Hepatocyte (in vitro differentiated cells): ENCODE measurements at regions not wholly inside any gene's neighbourhood (a gene's known extent, or its start where the extent isn't known, plus 50 kb on each side); places are given as distances from the start of the nearest gene placed in this dataset.
A peak's percentile ranks its signal among the peaks of the same experiment; 100 is the strongest.

Source experiments
- DNase-seq: peaks from one replicate; pipeline ENCODE4 v3.0.0-alpha.2; 2016; ENCODE audit warnings: low spot score
- H2AFZ ChIP-seq: fragments of 200-600 bp; sonication (generic); 2 replicates; pipeline ENCODE4 v1.6.0; 2016; ENCODE audit warnings: antibody characterized with exemption, mild to moderate bottlenecking
- H3K27ac ChIP-seq: fragments of 200-600 bp; sonication (generic); 2 replicates; pipeline ENCODE4 v1.5.1; 2016; ENCODE audit warnings: mild to moderate bottlenecking
- H3K27me3 ChIP-seq: fragments of 200-600 bp; sonication (generic); 2 replicates; pipeline ENCODE4 v1.6.1; 2016
- H3K36me3 ChIP-seq: fragments of 200-600 bp; sonication (generic); replicated peaks from 2 replicates; pipeline ENCODE4 v1.5.1; 2016; ENCODE audit warnings: low read depth; ENCODE audit not compliant: insufficient read depth
- H3K4me1 ChIP-seq: fragments of 200-600 bp; sonication (generic); 2 replicates; pipeline ENCODE4 v1.5.1; 2016; ENCODE audit warnings: mild to moderate bottlenecking, moderate library complexity; ENCODE audit not compliant: insufficient read depth
- H3K4me2 ChIP-seq: fragments of 200-600 bp; sonication (generic); 2 replicates; pipeline ENCODE4 v1.6.0; 2016
- H3K4me3 ChIP-seq: fragments of 200-600 bp; sonication (generic); 2 replicates; pipeline ENCODE4 v1.5.1; 2016; ENCODE audit warnings: mild to moderate bottlenecking
- H3K79me2 ChIP-seq: fragments of 200-600 bp; sonication (generic); 2 replicates; pipeline ENCODE4 v1.6.0; 2017; ENCODE audit warnings: mild to moderate bottlenecking
- H3K9me2 ChIP-seq: fragments of 200-600 bp; sonication (generic); replicated peaks from 2 replicates; pipeline ENCODE4 v1.6.0; 2017; ENCODE audit warnings: mild to moderate bottlenecking; ENCODE audit not compliant: insufficient read depth
- H3K9me3 ChIP-seq: fragments of 200-600 bp; sonication (generic); 2 replicates; pipeline ENCODE4 v1.5.1; 2016; ENCODE audit warnings: low read depth, mild to moderate bottlenecking
- H4K20me1 ChIP-seq: fragments of 200-600 bp; sonication (generic); 2 replicates; pipeline ENCODE4 v1.6.0; 2016; ENCODE audit warnings: mild to moderate bottlenecking; ENCODE audit not compliant: insufficient read depth, poor library complexity, severe bottlenecking
- EZH2 ChIP-seq: fragments of 200-600 bp; sonication (generic); IDR thresholded peaks from 2 replicates; pipeline ENCODE4 v1.6.1; 2016; ENCODE audit warnings: antibody characterized with exemption, mild to moderate bottlenecking, borderline replicate concordance
- EZH2phosphoT487 ChIP-seq: fragments of 200-600 bp; sonication (generic); IDR thresholded peaks from one replicate; pipeline ENCODE4 v1.6.1; 2018; ENCODE audit warnings: antibody characterized with exemption, mild to moderate bottlenecking, low read depth, moderate library complexity; ENCODE audit not compliant: unreplicated experiment, severe bottlenecking
- WGBS: methylation state at CpG from one replicate; pipeline ENCODE4 v1.1.6; 2016; ENCODE audit warnings: low lambda C conversion rate; ENCODE audit errors: missing lambda C conversion rate; 5-methylcytosine and 5-hydroxymethylcytosine counted together
- TF ChIP-seq, protein P1 (sequence below): fragments of 200-600 bp; sonication (generic); IDR thresholded peaks from 2 replicates; pipeline ENCODE4 v1.5.1; 2016; ENCODE audit warnings: antibody characterized with exemption, mild to moderate bottlenecking; ENCODE audit not compliant: poor library complexity

GRCh38 chr3:66904336-66904735, 93.8 kb upstream of the KBTBD8 start:
- Histone ChIP-seq H3K9me2 (no peaks in the 10 kb centered on the region), H3K9me3 (no peaks in the 10 kb centered on the region), H4K20me1 (no peaks in the 10 kb centered on the region), H3K27me3 (no peaks in the 10 kb centered on the region), H3K4me1 (no peaks in the 10 kb centered on the region), H2AFZ (no peak overlapping the region), H3K79me2 (no peaks in the 10 kb centered on the region), H3K36me3 (no peaks in the 10 kb centered on the region), H3K4me3 (no peak overlapping the region), H3K4me2 (no peak overlapping the region), H3K27ac (no peak overlapping the region)
- WGBS = 70% methylated on average over 2 of the region's 2 CpGs
- no peak for TF ChIP-seq EZH2phosphoT487
- no peak for TF ChIP-seq EZH2
- TF ChIP-seq, protein P1, sequence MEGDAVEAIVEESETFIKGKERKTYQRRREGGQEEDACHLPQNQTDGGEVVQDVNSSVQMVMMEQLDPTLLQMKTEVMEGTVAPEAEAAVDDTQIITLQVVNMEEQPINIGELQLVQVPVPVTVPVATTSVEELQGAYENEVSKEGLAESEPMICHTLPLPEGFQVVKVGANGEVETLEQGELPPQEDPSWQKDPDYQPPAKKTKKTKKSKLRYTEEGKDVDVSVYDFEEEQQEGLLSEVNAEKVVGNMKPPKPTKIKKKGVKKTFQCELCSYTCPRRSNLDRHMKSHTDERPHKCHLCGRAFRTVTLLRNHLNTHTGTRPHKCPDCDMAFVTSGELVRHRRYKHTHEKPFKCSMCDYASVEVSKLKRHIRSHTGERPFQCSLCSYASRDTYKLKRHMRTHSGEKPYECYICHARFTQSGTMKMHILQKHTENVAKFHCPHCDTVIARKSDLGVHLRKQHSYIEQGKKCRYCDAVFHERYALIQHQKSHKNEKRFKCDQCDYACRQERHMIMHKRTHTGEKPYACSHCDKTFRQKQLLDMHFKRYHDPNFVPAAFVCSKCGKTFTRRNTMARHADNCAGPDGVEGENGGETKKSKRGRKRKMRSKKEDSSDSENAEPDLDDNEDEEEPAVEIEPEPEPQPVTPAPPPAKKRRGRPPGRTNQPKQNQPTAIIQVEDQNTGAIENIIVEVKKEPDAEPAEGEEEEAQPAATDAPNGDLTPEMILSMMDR = no peak
- DNase-seq = no peak

GRCh38 chr3:66904831-66905493, 93.1 kb upstream of the KBTBD8 start:
- Histone ChIP-seq H3K79me2 (no peaks in the 10 kb centered on the region), H3K9me3 (no peaks in the 10 kb centered on the region), H3K9me2 (no peaks in the 10 kb centered on the region), H3K4me2 (no peak overlapping the region), H3K36me3 (no peaks in the 10 kb centered on the region), H3K4me1 (no peaks in the 10 kb centered on the region), H2AFZ (no peak overlapping the region), H3K4me3 (no peak overlapping the region), H3K27me3 (no peaks in the 10 kb centered on the region), H4K20me1 (no peaks in the 10 kb centered on the region), H3K27ac (no peak overlapping the region)
- TF ChIP-seq EZH2phosphoT487 (no peak), EZH2 (no peak)
- TF ChIP-seq, protein P1 = no peak
- DNase-seq = peak; percentile 21
- WGBS = 33% methylated on average over 2 of the region's 2 CpGs

DNA sequence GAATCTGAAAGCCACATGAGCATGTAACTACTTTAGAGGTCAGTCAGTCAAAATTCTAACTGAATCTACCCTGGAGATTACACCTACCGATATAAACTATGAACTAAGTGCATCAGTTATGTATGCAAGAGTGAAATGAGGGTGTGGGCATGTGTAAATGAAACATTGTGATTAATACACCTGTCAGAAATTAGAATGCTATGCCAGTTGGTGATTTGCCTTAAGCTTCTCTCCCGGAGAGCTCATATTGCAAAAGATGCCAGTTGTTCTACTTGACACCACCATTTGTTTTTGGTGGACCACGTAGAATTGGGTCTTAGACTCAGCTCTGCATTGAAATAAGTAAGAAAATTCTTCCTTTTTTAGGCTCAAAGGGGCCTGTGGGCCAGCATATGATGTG, 91.0 kb upstream of the KBTBD8 start:
- Histone ChIP-seq H3K4me3 (no peak overlapping the region), H3K9me3 (no peaks in the 10 kb centered on the region), H3K9me2 (no peaks in the 10 kb centered on the region), H3K36me3 (no peaks in the 10 kb centered on the region), H3K27me3 (no peaks in the 10 kb centered on the region), H4K20me1 (no peaks in the 10 kb centered on the region), H2AFZ (no peak overlapping the region), H3K4me2 (no peak overlapping the region), H3K79me2 (no peaks in the 10 kb centered on the region), H3K4me1 (no peaks in the 10 kb centered on the region), H3K27ac (no peak overlapping the region)
- DNase-seq = no peak
- 95% methylated on average over 3 of the region's 3 CpGs for WGBS
- TF ChIP-seq EZH2 = no peak
- no peak for TF ChIP-seq EZH2phosphoT487
- TF ChIP-seq, protein P1 = no peak
